ENCODE measurements at regions not wholly inside any gene's neighbourhood (a gene's known extent, or its start where the extent isn't known, plus 50 kb on each side); places are given as distances from the start of the nearest gene placed in this dataset.
A peak's percentile ranks its signal among the peaks of the same experiment; 100 is the strongest.
"Not testable (repeated sequence)": the region's sequence is repeated elsewhere in the genome, so short reads cannot be mapped to it uniquely, and the experiment has no call there.

DNA sequence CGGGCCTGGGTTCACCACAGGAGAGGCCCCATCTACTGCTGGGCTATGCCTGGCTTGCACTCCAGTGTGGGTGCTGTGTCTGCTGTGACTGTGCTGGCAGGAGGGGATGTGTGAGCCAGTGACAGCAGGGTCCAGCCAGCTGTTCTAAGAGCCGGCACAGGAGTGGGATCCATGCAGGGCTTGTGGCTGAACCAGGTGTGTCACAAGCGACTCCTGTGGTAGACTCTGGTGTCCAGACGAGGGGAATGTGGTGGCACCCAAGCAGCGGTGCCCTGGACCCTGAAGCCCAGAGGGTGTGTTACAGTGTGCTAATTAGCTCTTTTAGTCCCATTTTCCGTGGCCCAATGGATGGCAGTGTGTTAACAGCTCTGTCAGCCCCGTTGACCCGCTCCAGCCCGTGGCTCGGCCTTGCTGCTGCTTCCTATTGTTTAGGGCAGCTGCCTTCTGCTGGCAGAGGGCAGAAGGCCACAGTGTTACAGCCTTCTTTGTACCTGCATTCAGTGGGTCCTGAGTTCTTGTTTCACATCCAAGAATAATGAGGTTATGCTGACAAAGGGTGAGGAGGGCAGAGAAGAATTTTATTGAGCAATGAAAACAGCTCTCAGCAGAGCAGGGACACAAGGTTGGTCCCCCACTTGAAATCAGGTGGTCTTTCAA lies 78.5 kb upstream of the RNU6-1 start:
- FAIRE-seq (no peak), DNase-seq (ENCODE audit: low spot score) (no peak)

DNA sequence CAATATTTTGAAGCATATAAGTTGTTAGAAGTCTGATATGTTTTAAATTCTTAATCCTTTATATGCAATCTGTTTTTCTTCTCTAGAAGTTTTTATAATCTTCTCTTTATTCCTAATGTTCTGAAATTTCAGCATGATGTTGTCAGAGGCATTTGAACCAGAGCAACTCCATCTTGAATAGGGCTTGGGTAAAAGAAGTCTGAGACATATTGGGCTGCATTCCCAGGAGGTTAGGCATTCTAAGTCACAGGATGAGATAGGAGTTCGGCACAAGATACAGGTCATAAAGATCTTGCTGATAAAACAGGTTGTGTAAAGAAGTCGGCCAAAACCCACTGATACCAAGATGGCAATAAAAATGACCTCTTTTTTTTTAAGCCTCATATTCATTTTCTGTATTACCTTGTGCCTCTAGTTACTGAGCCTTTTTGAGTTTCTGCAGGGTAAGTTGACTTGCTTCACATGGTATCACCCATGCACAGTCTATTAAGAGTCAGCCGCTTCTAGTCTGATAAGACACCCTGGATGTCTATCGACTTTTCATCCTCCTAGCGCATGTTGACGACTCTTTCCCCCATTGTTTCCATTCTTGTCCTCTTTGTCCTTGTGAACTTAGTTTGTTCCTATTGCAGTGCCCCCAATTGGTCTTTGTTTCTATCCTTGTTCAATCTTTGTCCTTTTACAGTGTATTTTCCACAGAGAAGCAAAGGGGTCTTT lies 80.8 kb upstream of the RNU6-1 start:
- FAIRE-seq, result no peak

DNA sequence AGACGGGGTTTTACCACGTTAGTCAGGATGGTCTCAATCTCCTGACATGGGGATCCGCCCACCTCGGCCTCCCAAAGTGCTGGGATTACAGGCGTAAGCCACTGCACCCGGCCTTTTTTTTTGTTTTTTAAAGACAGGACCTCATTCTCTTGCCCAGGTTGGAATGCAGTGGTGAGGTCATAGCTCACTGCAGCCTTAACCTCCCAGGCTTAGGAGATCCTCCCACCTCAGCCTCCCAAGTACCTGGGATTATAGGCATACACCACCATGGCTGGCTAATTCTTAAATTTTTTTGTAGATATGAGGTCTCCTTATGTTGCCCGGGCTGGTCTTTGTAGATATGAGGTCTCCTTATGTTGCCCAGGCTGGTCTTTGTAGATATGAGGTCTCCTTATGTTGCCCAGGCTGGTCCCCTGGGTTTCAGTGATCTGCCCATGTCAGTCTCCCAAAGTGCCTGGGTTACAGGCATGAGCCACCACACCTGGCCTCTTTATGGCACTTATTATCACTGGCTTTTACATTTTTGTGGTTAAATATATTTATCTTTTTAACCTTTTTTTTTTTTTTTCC lies 82.3 kb upstream of the RNU6-1 start:
- FAIRE-seq, result no peak
- no peak for DNase-seq (ENCODE audit: low spot score)

More for the DNA sequence above, 80.8 kb upstream of the RNU6-1 start:
- no peak for DNase-seq (ENCODE audit: low spot score)

DNA sequence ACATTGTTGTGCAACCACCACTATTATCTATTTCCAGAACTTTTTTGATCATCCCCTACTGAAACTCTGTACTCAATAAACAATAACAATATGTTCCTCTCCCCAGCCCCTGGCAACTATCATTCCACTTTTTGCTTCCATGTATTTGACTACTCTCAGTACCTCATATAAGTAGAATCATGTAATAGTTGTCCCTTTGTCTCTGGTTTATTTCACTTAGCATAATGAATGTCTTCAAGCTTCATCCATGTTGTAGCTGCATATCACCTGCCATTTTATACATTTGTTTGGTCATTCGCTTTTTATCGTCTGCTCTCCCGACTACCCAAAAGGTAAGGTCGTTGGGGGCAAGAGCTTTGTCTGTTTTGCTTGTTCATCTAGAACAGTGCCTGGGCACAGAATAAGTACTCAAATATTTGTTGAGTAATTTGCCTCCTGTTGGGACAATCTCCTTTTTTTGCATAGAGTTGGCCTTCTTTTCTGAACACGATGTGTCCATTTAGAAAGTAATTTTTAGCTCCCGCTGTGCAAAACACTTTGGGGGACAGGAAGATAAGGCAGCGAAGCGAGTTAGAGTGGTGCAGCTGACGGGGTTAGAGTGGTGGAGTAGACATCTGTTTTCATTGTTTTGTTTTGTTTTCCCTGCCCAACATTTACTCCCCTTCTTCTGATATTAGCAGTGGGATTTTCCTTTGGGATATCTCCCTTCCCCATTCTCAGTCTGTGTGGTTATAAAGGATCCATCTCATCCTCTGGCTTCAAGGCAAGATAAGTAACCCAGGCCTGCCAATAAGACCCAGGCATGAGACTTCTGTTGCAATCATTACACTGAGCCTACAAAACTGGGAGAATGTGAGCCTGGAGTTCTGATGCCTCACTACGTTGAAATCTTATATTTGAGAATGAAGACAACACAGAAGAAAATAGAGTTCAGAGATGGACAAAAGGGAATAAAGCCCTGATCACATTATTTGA lies 83.4 kb upstream of the RNU6-1 start:
- DNase-seq (ENCODE audit: low spot score) (no peak), FAIRE-seq (no peak)

DNA sequence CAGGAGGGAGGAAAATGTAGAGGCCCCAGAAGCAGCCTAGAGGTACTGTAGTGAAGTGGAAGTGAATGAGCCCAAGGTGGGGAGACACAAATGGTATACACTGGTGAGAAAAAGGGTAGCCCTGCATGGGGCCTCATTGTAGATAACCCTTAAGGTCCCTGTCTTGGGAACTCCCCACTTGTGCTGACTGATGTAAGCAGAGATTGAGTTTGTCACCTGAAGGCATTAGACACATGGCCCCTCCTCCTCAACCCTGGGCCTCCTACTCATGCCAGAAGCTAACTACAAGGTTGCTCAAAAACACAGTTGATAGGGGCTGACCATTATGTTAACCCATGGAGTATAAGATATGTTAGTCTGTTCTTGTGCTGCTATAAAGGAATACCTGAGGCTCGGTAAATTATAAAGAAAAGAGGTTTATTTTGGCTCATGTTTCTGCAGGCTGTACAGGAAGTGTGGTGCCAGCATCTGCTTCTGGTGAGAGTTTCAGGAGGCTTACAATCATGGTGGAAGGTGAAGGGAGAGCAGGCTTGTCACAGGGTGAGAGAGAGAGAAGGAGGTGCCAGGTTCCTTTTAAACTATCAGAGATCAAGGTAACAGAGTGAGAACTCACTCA lies 84.6 kb upstream of the RNU6-1 start:
- DNase-seq (ENCODE audit: low spot score) (no peak), FAIRE-seq (no peak)

DNA sequence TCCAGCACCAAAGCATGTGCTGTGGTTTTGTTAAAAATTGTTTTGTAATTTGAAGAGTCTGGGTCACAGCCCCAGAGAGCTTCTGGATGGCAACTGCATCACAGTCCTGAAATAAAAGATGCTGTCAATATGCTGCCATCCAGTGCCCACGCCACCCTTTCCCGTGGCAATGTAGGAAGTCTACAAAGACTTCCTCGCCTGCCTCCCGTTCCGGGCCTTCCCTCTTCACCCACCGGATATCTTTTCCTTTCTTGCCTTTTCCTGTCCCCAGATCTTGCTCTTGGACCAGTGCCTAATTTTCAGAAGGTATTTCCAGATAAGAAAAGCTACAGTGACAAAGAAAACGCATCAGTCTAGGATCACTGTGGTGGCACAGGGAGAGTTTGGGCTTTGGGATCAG lies 85.3 kb upstream of the RNU6-1 start:
- DNase-seq (ENCODE audit: low spot score), result no peak
- no peak for FAIRE-seq

DNA sequence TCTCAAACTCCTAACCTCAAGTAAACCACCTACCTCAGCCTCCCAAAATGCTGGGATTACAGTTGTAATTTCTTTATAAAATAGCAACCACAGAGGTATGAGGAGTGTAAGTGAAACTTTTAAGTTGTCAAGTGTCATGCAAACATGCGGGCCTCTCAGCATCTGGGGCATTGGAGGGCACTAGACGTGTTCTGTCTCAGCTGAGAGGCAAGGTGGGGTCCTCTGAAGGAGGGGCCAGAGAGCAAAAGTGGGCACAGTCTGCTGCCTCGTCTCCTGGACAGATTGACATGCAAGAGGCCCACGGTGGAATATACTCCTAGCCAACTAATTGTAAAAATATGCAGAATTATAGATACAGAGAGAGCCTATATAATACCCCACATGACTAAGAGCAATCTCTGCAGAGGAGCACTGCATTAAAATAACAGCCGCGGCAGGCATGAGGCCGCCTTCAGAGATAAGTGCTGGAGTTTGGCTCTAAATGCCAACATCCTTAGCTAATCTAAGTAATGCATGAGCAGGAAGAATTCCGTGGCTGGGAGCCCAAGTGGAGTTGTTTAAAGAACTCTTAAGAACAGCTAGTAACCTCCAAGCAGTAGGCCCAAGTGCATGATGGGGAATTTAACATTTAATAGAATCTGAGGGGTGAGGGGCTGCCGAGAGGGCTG lies 87.8 kb upstream of the RNU6-1 start:
- DNase-seq (ENCODE audit: low spot score) (peak; percentile 58), FAIRE-seq (no peak)

DNA sequence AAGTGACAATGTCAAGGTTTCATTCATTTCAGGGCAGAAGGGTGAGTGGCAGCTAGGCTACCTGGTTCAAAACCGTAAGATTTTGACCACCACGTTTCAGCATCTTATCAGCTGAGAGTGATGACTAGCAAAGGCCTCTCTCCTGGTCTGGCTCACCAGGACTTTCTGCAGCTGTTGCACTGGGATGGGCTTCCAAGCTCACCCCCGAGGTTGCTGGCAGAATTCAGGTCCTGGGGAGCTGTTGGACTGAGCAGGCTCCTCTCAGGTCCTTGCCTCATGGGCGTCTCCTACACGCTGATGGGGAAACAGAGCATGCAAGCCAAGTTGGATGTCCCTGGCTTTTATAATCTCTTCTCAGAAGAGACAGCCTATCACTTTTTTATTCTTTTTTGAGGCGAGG lies 88.8 kb upstream of the RNU6-1 start:
- FAIRE-seq (no peak), DNase-seq (ENCODE audit: low spot score) (no peak)

DNA sequence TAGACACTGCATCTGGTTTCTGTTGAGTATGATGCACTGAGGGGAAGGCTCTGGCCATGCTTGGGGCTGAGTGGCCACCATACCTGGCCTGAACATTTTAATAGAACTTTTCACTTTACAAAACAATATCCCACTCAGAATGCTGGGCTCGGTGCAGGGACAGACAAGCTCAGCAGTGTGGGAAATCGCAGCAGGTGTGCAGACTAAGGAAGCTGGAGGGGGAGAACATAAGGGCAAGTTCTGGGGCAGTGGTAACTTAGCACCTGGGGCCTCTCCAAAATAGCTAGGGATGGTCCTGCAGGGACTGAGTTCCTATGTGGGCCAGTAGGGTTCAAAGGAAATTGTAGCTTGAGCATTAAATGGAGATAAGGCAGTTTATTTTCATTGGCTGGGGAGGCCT lies 90.9 kb upstream of the RNU6-1 start:
- FAIRE-seq (no peak), DNase-seq (ENCODE audit: low spot score) (no peak)

DNA sequence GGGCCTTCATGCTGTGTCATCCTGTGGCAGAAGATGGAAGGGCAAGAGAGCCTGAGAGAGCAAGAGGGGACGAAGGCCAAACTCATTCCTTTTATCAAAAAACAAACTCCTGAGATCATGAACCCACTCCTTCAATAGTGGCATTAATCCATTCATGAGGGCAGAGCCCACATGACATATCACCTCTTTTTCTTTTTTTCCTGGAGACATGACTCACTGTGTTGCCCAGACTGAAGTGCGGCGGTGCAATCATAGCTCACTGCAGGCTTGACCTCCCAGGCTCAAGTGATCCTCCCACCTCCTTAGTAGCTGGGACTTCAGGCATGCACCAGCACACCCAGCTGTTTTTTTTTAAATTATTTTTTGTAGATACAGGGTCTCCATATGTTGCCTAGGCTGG lies 92.0 kb upstream of the RNU6-1 start:
- FAIRE-seq (no peak), DNase-seq (ENCODE audit: low spot score) (no peak)

DNA sequence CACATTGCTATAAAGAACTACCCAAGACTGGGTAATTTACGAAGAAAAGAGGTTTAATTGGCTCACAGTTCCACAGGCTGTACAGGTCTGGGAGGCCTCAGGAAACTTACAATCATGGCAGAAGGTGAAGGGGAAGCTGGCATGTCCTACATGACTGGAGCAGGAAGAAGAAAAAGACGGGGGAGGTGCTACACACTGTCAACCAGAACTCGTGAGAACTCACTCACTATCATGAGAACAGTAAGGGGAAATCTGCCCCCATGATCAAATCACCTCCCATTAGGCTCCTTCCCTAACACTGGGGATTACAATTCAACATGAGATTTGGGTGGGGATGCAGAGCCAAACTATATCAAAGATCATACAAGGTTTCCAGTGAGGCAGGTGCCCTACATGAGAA lies 94.3 kb upstream of the RNU6-1 start:
- not testable (repeated sequence) for DNase-seq (ENCODE audit: low spot score); FAIRE-seq

DNA sequence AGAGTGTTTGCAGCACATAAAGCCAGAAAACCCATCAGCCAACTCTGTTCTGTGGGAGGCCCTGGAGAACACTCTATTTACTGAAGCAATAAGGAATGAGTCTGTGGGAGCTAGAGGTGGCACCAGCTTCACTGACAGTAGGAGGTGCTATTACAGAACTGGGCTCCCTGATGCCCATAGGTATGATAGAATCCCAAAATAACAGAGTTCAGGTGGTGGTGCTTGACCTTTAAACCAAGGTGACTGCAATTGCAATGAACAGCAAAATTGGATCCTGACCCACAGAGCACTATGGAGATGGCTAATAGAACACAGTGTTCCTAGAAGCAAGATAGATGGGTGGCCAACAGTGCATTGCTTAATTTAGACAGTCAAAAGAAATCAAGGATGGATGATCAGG lies 95.4 kb upstream of the RNU6-1 start:
- no peak for DNase-seq (ENCODE audit: low spot score)
- FAIRE-seq, result no peak

DNA sequence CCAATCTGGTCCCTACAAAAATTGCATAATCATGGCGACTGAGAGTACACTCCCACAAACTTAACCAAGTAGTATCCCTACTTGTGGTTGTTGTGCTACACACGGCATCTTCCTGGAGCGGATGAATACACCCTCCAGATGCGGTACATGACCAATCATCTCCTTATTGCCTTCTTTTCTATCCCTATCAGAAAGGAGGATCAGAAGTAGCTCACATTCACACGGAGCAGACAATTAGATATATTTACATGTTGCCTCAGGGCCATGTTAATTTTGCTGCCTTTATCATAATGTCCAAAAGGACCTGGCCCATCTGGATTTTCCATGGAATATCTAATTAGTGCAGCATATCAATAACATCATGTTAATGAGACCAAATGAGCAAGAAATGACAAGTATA lies 96.4 kb upstream of the RNU6-1 start:
- DNase-seq (ENCODE audit: low spot score) (no peak), FAIRE-seq (no peak)

DNA sequence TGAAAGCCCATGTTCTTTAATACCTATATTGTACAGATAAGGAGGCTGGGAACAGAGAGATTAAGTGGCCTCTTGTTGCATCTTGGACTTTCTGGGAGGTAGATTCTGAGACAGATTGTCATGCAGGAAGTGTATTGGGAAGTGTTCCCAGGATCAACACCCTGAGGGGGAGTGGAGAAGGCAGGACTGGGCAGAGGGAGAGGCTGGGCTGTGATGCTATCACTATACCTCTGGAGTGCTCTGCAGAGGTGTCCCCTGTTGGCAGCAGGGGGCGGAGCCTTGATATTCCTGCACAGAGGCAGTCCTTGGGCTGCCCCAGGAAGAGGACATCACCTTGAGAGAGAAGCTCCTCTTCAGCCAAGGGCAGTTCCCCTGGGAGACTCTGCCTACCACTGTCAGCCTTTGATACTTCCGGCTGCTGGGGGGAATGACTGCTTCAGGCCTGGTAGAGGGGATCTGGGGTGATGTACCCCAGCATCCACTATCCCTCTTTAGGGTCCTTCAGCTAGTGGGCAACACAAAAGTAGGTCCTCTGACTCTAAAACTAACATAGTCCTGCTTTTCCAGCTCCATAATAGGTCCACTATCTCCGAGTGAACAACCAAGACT lies 97.4 kb upstream of the RNU6-1 start:
- peak; percentile 40 for FAIRE-seq

DNA sequence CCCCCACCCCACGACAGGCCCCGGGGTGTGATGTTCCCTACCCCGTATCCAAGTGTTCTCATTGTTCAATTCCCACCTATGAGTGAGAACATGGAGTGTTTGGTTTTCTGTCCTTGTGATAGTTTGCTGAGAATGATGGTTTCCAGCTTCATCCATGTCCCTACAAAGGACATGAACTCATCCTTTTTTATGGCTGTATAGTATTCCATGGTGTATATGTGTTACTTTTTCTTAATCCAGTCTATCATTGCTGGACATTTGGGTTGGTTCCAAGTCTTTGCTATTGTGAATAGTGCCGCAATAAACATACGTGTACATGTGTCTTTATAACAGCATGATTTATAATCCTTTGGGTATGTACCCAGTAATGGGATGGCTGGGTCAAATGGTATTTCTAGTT lies 99.3 kb upstream of the RNU6-1 start:
- FAIRE-seq; DNase-seq (ENCODE audit: low spot score): not testable (repeated sequence)

More for the DNA sequence above, 97.4 kb upstream of the RNU6-1 start:
- no peak for DNase-seq (ENCODE audit: low spot score)

DNA sequence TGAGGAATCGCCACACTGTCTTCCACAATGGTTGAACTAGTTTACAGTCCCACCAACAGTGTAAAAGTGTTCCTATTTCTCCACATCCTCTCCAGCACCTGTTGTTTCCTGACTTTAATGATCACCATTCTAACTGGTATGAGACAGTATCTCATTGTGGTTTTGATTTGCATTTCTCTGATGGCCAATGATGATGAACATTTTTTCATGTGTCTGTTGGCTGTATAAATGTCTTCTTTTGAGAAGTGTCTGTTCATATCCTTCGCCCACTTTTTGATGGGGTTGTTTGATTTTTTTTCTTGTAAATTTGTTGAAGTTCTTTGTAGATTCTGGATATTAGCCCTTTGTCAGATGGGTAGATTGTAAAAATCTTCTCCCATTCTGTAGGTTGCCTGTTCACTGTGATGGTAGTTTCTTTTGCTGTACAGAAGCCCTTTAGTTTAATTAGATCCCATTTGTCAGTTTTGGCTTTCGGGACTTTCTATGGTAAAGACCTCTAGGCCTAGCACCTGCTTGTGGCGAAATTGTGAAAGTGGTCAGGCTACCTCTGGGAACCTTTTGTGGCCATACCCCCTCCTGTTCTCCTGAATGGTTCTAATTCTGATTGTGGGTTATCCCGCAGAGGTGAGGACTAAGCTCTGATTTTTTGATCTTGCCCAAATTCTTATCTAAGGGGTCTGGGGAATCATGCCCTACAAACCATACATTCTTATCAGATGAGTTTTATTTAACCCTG lies 99.9 kb upstream of the RNU6-1 start:
- not testable (repeated sequence) for DNase-seq (ENCODE audit: low spot score); FAIRE-seq

DNA sequence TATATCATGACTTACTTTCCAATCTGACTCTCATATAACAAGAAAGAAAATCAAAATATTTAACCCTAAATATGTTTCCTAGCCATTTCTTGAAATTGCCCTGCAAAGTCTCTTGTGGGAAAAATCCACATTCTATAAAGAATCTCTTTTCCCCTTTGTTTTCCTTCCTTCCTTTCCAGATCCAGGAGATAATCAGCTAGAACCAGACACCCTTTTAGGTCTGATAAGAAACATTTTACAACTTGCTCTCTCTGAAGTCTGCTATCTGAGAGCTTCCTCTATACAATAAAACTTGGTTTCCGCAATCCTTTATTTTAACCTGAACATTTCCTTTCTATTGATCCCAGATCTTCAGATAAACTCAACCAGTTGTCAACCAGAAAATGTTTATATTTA lies 100.5 kb upstream of the RNU6-1 start:
- FAIRE-seq (no peak), DNase-seq (ENCODE audit: low spot score) (no peak)

DNA sequence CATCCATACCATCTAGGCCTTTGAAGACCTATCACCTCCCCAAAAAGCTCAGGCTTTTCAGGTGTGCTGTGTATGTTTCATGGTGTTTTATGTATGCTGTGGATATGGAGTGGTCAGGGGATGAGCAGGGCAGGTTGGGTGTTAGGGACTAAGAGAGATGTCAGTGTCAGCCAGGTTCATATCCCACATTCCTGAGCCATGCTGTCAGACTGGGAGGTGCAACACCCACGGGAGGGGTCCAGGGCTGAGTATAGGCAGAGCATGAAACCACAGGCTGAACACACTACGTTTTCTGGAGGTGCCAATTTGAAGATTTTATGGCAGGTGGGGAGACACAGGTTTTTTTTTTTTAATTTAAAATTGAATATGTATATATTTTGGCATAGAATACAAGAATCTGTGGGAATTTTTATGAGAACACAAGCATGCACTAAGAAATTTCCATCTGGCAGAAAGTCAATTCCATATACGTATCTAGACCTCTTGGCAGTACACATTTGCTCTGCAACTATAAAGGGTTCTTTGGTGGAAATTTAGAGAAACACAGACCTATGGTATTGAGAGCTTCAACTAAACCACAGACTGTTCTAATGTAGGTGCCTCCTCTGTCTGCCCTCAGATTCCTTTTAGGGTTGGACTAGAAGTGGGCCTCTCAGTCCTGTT lies 101.9 kb upstream of the RNU6-1 start:
- peak; percentile 93 for DNase-seq (ENCODE audit: low spot score)
- FAIRE-seq, result peak; percentile 97

DNA sequence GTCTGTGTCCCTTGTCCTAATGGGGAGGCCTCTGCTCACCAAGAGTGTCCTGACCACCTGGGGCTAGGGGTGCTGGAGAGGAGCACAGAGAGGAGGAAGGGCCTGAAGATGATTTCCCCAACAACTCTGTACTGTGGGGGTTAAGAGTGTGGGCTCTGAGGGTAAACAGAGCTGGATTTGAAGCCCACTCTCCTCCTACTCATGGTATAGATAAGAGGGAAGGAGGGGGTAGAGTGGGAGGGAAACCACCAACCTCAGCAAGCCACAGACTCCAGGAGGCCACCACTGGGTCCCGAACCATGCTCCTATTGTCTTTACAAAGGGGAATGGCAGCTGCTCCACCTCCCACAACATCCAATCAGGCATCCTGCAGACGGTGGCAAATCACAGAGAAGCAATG lies 103.6 kb upstream of the RNU6-1 start:
- DNase-seq (ENCODE audit: low spot score) (no peak), FAIRE-seq (no peak)

All from urothelium cell line (cell line).